GM23338 (cell line): ENCODE measurements at regions not wholly inside any gene's neighbourhood (a gene's known extent, or its start where the extent isn't known, plus 50 kb on each side); places are given as distances from the start of the nearest gene placed in this dataset.

Experiments used
- ATAC-seq: fragments of 200-7000 bp; cut with Tn5 transposase; 3 replicates; pipeline ENCODE4 v1.9.1; 2020
- DNase-seq: peaks from one replicate; pipeline ENCODE4 v3.0.0-alpha.2; 2015; ENCODE audit warnings: low spot score
- H2AFZ ChIP-seq: fragments of 200-600 bp; sonication (generic); 2 replicates; pipeline ENCODE4 v1.8.0; 2016; ENCODE audit warnings: antibody characterized with exemption, mild to moderate bottlenecking, moderate library complexity
- H3F3A ChIP-seq: fragments of 200-600 bp; sonication (generic); replicated peaks from 2 replicates; pipeline ENCODE4 v1.8.0; 2017; ENCODE audit warnings: antibody characterized with exemption, mixed run types, low read depth
- H3K27ac ChIP-seq: fragments of 200-600 bp; sonication (generic); 2 replicates; pipeline ENCODE4 v1.6.1; 2016; ENCODE audit warnings: low read depth
- H3K27me3 ChIP-seq: fragments of 200-600 bp; sonication (generic); 2 replicates; pipeline ENCODE4 v1.8.0; 2016; ENCODE audit warnings: mild to moderate bottlenecking, mixed run types, moderate library complexity; ENCODE audit not compliant: insufficient read depth
- H3K36me3 ChIP-seq: fragments of 200-600 bp; sonication (generic); 2 replicates; pipeline ENCODE4 v1.8.0; 2016; ENCODE audit warnings: mild to moderate bottlenecking; ENCODE audit not compliant: insufficient read depth
- H3K4me1 ChIP-seq: fragments of 200-600 bp; sonication (generic); 2 replicates; pipeline ENCODE4 v1.8.0; 2016; ENCODE audit warnings: mild to moderate bottlenecking, moderate library complexity; ENCODE audit not compliant: insufficient read depth
- H3K4me2 ChIP-seq: fragments of 200-600 bp; sonication (generic); 2 replicates; pipeline ENCODE4 v1.7.1; 2017; ENCODE audit warnings: mixed run types
- H3K4me3 ChIP-seq: fragments of 200-600 bp; sonication (generic); 2 replicates; pipeline ENCODE4 v1.6.1; 2016; ENCODE audit warnings: mixed run types
- H3K79me2 ChIP-seq: fragments of 200-600 bp; sonication (generic); replicated peaks from 2 replicates; pipeline ENCODE4 v1.8.0; 2017; ENCODE audit warnings: mild to moderate bottlenecking; ENCODE audit not compliant: insufficient read depth
- H3K9me2 ChIP-seq: fragments of 200-600 bp; sonication (generic); 2 replicates; pipeline ENCODE4 v1.8.0; 2017; ENCODE audit not compliant: insufficient read depth
- H4K20me1 ChIP-seq: fragments of 200-600 bp; sonication (generic); replicated peaks from 2 replicates; pipeline ENCODE4 v1.8.0; 2017; ENCODE audit warnings: mild to moderate bottlenecking; ENCODE audit not compliant: insufficient read depth
- H3K27ac Mint-ChIP-seq: 2 replicates; pipeline ENCODE4 v1.8.0; 2020; ENCODE audit warnings: inconsistent platforms, mild to moderate bottlenecking, moderate library complexity, mixed read lengths
- H3K27me3 Mint-ChIP-seq: 3 replicates; pipeline ENCODE4 v1.8.0; 2022; ENCODE audit warnings: low read depth, mild to moderate bottlenecking, moderate library complexity, mixed read lengths, inconsistent platforms; ENCODE audit not compliant: insufficient read depth, poor library complexity
- H3K36me3 Mint-ChIP-seq: 3 replicates; pipeline ENCODE4 v1.8.0; 2021; ENCODE audit warnings: low read depth, mild to moderate bottlenecking, inconsistent platforms, moderate library complexity, mixed read lengths
- H3K4me1 Mint-ChIP-seq: 3 replicates; pipeline ENCODE4 v1.8.0; 2020; ENCODE audit warnings: mild to moderate bottlenecking, inconsistent platforms, mixed read lengths
- H3K4me3 Mint-ChIP-seq: 3 replicates; pipeline ENCODE4 v1.8.0; 2021; ENCODE audit warnings: moderate library complexity, mild to moderate bottlenecking, inconsistent platforms, mixed read lengths
- H3K9me3 Mint-ChIP-seq: 3 replicates; pipeline ENCODE4 v1.8.0; 2020; ENCODE audit warnings: moderate library complexity, mild to moderate bottlenecking, inconsistent platforms, mixed read lengths
- CREB1 ChIP-seq: fragments of 250-450 bp; sonication (Bioruptor Pico); IDR thresholded peaks from 2 replicates; pipeline ENCODE4 v1.5.0; 2020; ENCODE audit warnings: low read depth, mild to moderate bottlenecking, moderate library complexity
- EZH2 ChIP-seq: fragments of 200-600 bp; sonication (generic); IDR thresholded peaks from one replicate; pipeline ENCODE4 v1.8.0; 2017; ENCODE audit warnings: antibody characterized with exemption, mild to moderate bottlenecking, low read depth; ENCODE audit not compliant: unreplicated experiment
- EZH2phosphoT487 ChIP-seq: fragments of 200-600 bp; sonication (generic); IDR thresholded peaks from one replicate; pipeline ENCODE4 v1.8.1; 2018; ENCODE audit warnings: antibody characterized with exemption; ENCODE audit not compliant: unreplicated experiment
- NANOG ChIP-seq: IDR thresholded peaks from 2 replicates; pipeline ENCODE4 v1.6.1; 2016; ENCODE audit warnings: antibody characterized with exemption, borderline replicate concordance
- POLR2AphosphoS5 ChIP-seq: IDR thresholded peaks from 2 replicates; pipeline ENCODE4 v1.6.1; 2016; ENCODE audit warnings: antibody characterized with exemption, low read depth
- STAT1 ChIP-seq: IDR thresholded peaks from one replicate; pipeline ENCODE4 v1.6.1; 2016; ENCODE audit warnings: antibody characterized with exemption; ENCODE audit not compliant: unreplicated experiment
- ZNF114 ChIP-seq: fragments of 250-450 bp; sonication (Bioruptor Pico); IDR thresholded peaks from 2 replicates; pipeline ENCODE4 v1.5.0; 2020; ENCODE audit warnings: mild to moderate bottlenecking, moderate library complexity
- ZNF331 ChIP-seq: fragments of 250-450 bp; sonication (Bioruptor Pico); IDR thresholded peaks from 2 replicates; pipeline ENCODE4 v1.5.0; 2020; ENCODE audit warnings: low read depth, mild to moderate bottlenecking, moderate library complexity
- TF ChIP-seq, protein P1 (sequence below): IDR thresholded peaks from 2 replicates; pipeline ENCODE4 v1.6.1; 2016; ENCODE audit warnings: antibody characterized with exemption
- TF ChIP-seq, protein P2 (sequence below), 2 experiments: fragments of 200-600 bp in 1 of 2; sonication (generic) in 1 of 2; conservative IDR thresholded peaks; 2 replicates each; pipeline versions ENCODE4 v1.5.1 to v1.6.1; 2016 to 2017; ENCODE audit warnings: antibody characterized with exemption in 2 of 2, low read depth in 2 of 2, mild to moderate bottlenecking in 2 of 2, moderate library complexity in 1 of 2
- TF ChIP-seq, protein P3 (sequence below): fragments of 250-450 bp; sonication (Bioruptor Pico); IDR thresholded peaks from 2 replicates; pipeline ENCODE4 v1.5.0; 2020; ENCODE audit warnings: mild to moderate bottlenecking, moderate library complexity

DNA sequence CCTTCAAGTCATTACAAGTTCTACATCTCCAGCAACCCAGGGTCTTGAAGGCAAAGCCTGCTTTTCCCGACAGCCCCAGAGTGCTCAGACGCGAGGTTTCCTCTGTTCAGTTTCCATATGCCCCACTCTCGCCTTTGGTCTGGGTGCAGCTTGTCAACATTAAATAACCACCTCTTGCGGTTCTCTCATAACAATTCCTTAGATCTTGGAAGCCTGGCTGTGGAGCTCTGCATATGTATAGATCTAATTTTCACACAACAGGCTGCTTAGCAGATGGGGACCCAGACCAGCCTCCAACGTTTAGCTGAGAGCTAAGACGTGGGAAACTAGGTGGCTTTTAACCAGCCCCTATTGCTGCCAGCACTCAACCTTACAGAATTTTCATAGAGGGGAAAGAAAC lies 295.5 kb downstream of the RPLP1 start:
- no peaks in the 10 kb centered on the region for H3K36me3 ChIP-seq
- Mint-ChIP-seq H3K9me3 (peaks cover 4% of the 10 kb centered on the region; the same call in 2 of the 3 replicates), H3K27me3 (peaks cover 2% of the 10 kb centered on the region), H3K36me3 (no peaks in the 10 kb centered on the region), H3K4me1 (peaks cover 8% of the 10 kb centered on the region), H3K4me3 (no peak overlapping the region), H3K27ac (no peak overlapping the region)
- H3K27ac ChIP-seq: no peak overlapping the region
- H2AFZ ChIP-seq: no peak overlapping the region; the same call in 1 of the 2 replicates
- no peak overlapping the region for H3K4me2 ChIP-seq
- H3K4me3 ChIP-seq: no peak overlapping the region
- no peaks in the 10 kb centered on the region for H3K9me2 ChIP-seq
- ATAC-seq (no peak), DNase-seq (no peak)
- H3K79me2 ChIP-seq: no peaks in the 10 kb centered on the region
- H3K4me1 ChIP-seq: no peaks in the 10 kb centered on the region
- H3K27me3 ChIP-seq: no peaks in the 10 kb centered on the region
- TF ChIP-seq, protein P1, sequence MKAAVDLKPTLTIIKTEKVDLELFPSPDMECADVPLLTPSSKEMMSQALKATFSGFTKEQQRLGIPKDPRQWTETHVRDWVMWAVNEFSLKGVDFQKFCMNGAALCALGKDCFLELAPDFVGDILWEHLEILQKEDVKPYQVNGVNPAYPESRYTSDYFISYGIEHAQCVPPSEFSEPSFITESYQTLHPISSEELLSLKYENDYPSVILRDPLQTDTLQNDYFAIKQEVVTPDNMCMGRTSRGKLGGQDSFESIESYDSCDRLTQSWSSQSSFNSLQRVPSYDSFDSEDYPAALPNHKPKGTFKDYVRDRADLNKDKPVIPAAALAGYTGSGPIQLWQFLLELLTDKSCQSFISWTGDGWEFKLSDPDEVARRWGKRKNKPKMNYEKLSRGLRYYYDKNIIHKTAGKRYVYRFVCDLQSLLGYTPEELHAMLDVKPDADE: no peak
- TF ChIP-seq EZH2phosphoT487 (no peak), STAT1 (no peak), CREB1 (CRISPR knock-in tag) (no peak), ZNF114 (no peak), NANOG (no peak), EZH2 (no peak), ZNF331 (no peak), POLR2AphosphoS5 (no peak)
- TF ChIP-seq, protein P2, sequence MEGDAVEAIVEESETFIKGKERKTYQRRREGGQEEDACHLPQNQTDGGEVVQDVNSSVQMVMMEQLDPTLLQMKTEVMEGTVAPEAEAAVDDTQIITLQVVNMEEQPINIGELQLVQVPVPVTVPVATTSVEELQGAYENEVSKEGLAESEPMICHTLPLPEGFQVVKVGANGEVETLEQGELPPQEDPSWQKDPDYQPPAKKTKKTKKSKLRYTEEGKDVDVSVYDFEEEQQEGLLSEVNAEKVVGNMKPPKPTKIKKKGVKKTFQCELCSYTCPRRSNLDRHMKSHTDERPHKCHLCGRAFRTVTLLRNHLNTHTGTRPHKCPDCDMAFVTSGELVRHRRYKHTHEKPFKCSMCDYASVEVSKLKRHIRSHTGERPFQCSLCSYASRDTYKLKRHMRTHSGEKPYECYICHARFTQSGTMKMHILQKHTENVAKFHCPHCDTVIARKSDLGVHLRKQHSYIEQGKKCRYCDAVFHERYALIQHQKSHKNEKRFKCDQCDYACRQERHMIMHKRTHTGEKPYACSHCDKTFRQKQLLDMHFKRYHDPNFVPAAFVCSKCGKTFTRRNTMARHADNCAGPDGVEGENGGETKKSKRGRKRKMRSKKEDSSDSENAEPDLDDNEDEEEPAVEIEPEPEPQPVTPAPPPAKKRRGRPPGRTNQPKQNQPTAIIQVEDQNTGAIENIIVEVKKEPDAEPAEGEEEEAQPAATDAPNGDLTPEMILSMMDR (conservative IDR thresholded peaks at IDR 0.05; ENCODE audit: low read depth in 2 of 2): no peak
- TF ChIP-seq, protein P3, sequence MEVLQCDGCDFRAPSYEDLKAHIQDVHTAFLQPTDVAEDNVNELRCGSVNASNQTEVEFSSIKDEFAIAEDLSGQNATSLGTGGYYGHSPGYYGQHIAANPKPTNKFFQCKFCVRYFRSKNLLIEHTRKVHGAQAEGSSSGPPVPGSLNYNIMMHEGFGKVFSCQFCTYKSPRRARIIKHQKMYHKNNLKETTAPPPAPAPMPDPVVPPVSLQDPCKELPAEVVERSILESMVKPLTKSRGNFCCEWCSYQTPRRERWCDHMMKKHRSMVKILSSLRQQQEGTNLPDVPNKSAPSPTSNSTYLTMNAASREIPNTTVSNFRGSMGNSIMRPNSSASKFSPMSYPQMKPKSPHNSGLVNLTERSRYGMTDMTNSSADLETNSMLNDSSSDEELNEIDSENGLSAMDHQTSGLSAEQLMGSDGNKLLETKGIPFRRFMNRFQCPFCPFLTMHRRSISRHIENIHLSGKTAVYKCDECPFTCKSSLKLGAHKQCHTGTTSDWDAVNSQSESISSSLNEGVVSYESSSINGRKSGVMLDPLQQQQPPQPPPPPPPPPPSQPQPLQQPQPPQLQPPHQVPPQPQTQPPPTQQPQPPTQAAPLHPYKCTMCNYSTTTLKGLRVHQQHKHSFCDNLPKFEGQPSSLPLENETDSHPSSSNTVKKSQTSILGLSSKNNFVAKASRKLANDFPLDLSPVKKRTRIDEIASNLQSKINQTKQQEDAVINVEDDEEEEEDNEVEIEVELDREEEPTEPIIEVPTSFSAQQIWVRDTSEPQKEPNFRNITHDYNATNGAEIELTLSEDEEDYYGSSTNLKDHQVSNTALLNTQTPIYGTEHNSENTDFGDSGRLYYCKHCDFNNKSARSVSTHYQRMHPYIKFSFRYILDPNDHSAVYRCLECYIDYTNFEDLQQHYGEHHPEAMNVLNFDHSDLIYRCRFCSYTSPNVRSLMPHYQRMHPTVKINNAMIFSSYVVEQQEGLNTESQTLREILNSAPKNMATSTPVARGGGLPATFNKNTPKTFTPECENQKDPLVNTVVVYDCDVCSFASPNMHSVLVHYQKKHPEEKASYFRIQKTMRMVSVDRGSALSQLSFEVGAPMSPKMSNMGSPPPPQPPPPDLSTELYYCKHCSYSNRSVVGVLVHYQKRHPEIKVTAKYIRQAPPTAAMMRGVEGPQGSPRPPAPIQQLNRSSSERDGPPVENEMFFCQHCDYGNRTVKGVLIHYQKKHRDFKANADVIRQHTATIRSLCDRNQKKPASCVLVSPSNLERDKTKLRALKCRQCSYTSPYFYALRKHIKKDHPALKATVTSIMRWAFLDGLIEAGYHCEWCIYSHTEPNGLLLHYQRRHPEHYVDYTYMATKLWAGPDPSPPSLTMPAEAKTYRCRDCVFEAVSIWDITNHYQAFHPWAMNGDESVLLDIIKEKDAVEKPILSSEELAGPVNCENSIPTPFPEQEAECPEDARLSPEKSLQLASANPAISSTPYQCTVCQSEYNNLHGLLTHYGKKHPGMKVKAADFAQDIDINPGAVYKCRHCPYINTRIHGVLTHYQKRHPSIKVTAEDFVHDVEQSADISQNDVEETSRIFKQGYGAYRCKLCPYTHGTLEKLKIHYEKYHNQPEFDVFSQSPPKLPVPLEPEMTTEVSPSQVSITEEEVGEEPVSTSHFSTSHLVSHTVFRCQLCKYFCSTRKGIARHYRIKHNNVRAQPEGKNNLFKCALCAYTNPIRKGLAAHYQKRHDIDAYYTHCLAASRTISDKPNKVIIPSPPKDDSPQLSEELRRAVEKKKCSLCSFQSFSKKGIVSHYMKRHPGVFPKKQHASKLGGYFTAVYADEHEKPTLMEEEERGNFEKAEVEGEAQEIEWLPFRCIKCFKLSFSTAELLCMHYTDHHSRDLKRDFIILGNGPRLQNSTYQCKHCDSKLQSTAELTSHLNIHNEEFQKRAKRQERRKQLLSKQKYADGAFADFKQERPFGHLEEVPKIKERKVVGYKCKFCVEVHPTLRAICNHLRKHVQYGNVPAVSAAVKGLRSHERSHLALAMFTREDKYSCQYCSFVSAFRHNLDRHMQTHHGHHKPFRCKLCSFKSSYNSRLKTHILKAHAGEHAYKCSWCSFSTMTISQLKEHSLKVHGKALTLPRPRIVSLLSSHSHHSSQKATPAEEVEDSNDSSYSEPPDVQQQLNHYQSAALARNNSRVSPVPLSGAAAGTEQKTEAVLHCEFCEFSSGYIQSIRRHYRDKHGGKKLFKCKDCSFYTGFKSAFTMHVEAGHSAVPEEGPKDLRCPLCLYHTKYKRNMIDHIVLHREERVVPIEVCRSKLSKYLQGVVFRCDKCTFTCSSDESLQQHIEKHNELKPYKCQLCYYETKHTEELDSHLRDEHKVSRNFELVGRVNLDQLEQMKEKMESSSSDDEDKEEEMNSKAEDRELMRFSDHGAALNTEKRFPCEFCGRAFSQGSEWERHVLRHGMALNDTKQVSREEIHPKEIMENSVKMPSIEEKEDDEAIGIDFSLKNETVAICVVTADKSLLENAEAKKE (CRISPR knock-in tag): no peak
- no peaks in the 10 kb centered on the region for H4K20me1 ChIP-seq
- H3F3A ChIP-seq: no peaks in the 10 kb centered on the region
